NCI-H526 treated with DMSO at 0.1 percent for 48 hours (cell line): ENCODE measurements at regions not wholly inside any gene's neighbourhood (a gene's known extent, or its start where the extent isn't known, plus 50 kb on each side); places are given as distances from the start of the nearest gene placed in this dataset.
A peak's percentile ranks its signal among the peaks of the same experiment; 100 is the strongest.
"Not testable (repeated sequence)": the region's sequence is repeated elsewhere in the genome, so short reads cannot be mapped to it uniquely, and the experiment has no call there.

ENCODE experiments used
- DNase-seq: peaks from one replicate; lab custom pipeline; 2025; lab: John Stamatoyannopoulos, UW

DNA sequence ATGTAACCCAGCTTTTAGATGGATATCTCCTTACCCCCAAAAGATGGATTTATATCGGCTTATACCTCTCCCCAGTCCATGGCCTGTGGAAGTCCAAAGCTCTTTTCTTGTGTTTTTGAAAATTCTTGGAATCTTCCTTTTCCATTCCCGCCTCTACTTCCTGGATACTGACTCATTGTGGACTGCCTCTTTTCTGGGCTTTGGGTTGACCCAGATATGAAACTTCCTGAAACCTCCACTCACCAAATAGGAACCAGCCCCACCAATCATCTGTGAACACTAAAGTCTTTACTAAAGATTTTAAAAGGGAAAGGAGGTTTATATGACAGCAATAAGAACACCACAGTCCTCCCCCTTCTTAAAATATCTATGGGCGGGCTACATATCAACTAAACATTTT lies 163.4 kb upstream of the SYN3 start:
- no peak for DNase-seq

DNA sequence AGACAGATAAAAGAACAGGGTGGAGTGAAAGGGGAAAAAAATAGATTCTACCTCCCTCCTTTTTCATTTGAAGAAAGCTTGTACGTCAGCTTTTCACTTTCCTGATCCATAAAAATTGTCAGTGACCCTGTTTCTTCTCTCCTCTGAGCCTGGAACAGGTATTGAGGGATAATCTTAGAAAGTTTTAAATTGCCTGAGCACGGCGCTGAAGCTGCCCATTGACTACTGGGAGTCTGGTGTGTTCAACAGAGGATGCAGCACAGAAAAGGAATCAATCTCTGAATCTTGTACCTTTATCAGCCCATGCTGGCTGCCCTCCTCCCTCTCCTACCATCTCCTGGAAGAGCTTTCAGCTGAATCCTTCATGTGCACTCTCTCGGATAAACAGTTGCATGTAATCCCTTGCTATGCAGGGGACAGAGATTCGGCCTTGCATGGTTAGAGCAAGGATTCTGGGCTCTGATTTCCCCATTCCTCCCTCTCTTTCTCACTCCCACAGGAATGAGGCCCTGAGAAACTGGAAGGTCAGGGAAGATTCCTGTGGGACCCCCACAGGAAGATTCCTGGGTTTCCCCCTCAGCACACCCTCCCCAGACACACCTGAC lies 162.4 kb upstream of the SYN3 start:
- DNase-seq = no peak

DNA sequence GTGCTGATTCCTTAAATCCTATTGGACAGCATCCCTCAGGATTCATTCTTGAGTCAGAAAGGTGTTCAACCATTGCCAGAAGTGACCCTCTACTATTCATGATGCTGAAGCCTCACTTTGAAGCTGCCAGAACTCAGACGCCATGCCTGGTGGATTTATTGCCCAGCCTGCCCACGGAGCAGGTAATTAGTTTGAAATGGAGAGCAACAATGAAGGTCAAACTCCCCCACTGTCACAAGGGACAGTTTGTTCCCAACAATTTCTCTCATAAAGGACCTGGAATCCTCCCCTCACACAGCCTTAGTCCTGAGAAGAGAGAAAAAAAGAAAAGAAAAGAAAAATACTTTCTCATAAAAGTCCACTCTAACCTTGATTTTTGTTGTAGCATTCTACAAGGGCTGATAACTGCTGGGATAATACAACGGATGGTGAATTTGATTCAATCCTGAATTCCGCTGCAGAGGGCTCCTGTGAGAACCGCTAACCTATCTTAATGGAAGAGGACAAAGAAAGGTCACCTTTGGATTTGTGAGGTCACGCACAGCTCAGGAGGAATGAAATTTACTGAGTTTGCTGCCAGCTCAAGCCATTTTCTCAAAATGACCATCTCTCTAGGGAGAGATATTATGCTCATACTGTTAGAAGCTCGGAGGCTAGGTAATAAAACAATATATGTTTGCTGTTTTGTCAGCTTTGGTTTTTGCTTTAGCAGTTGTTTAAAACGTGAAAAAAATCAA lies 161.6 kb upstream of the SYN3 start:
- DNase-seq = no peak

DNA sequence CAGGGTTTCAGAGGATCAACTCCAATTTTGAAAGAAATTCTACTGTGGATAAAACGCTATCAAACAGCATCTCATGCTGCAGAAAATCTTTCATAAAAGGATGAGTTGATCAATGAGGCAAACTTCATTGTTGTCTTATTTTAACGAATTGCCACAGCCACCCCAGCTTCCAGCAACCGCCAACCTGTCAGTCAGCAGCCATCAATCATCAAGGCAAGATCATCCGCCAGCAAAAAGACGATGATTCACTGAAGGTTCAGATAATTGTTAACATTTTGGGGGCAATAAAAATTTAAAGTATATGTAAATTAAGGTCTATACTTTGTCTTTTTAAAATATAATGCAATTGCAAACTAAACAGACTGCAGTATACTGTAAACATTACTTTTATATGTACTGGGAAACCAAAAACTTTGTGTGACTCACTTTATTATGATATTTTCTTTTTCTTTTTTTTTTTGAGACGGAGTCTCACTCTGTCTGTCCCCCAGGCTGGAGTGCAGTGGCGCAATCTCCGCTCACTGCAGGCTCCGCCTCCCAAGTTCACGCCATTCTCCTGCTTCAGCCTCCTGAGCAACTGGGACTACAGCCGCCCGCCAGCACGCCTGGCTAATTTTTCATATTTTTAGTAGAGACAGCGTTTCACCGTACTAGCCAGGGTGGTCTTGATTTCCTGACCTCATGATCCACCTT lies 155.3 kb upstream of the SYN3 start:
- DNase-seq = no peak

DNA sequence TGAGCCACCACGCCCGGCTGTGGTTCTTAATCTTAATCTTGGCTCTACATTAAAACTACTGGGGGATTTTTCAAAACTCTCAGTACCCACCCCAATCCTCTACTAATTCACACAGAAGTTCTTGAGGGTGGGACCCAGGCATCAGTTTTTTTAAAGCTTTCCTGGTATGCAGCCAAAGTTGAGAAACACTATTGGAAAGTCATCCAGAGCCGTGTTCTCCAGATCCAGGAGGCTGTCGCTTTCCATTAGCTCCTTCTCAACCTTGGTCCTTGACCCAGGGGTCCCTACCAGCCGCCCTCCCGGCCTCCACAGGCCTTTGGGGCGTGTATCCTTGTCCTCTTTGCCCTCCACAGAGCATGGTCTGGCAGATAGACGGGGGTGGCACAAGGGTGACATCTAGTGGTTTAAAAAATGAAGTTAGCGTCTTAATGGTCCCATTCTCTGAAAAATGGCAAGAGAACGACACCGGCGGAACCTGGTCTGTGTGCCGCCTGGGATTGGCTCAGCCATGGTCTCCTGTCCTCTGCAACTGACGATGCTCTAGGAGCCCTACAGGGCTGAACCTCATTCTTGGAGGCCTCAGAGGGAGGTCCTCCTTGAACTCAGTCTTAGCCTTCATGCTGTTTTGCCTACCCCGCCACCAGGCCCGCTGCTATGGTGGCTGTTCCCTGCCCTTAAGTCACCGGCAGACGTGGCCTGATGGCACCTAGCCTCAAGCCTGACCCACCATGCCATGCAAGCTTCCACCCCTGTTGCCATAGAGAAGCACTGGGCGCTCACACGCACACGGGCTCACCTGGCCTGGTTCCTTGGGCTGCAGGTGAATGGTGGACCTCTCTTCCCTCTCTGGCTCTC lies 152.0 kb upstream of the SYN3 start:
- DNase-seq = peak; percentile 2

DNA sequence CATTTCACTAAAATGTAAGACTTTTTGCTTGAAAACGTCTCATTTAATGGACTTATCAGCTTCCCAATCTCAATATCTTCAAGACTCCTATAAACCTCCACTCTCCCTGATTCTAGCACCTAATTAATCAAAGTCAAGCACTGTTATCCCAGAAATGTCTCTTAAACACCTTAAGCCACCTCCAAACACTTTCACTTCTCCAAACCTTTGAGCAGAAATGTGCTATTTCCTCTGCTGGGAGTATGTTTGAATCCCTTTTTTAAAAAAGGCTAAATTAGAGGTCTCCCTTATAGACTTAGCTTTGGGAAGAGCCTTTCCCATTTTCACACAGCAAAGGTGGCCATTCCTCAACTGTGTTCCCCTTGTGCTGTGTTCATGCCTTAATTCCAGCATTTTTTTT lies 146.2 kb upstream of the SYN3 start:
- DNase-seq = no peak

DNA sequence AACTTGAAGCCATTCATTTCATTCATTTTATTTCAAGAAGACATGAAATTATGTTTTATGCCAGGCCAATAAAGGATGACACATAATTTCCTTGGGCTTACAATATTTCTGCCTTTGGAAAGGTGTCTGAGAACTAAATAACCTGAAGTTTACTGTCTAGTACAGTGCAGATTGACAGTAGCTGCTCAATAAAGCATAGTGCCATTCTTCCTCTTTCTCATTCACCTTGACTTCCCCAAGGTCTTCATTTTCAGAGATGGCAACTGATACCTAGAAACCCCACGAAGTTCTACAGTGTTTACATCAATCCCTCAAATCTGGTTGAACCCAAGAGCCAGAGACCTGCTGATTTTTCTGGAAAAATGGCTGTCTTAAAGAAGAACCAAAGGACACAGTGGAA lies 144.3 kb upstream of the SYN3 start:
- no peak for DNase-seq

DNA sequence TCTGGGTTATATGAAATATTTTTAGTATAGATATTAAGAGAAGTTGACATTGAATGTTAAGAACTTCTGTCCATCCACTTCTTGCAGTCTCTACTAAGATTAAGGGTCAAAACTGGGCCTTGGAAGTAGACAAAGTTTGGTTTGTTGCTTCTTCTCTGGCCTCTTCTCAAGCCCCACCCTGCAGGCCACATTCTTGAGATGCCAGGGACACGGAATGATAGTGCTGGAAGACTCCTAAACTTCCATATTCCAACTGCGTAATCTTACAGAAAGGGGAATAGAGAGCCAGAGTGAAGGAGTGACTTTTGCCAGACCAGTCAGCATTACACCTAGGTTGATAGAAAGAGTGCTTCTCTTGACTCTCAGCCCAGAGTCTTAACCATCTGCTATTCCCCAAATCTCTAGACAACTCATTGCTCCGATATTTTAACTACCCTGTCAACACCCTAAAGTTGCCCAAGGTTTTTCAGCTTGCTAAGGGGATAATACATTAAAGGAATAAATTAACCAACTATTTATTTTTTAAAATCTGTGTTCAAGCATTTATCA lies 136.4 kb upstream of the SYN3 start:
- DNase-seq = no peak

DNA sequence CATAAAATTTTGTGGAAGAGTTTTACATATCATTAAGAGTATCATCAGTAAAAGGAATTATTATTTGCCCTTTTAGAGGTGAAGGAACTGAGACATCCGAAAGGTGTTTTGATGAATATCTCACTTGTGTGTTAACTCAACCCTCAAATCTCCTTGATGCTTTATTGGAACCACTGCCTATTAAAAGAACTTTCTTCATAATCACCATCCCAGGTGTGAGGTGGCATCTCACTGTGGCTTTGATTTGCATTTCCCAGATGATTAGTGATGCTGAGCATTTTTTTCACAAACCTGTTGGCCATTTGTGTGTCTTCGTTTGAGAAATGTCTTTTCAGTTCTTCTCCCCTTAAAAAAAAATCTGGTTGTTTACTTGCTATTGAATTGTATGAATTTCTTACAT lies 134.0 kb upstream of the SYN3 start:
- no peak for DNase-seq

DNA sequence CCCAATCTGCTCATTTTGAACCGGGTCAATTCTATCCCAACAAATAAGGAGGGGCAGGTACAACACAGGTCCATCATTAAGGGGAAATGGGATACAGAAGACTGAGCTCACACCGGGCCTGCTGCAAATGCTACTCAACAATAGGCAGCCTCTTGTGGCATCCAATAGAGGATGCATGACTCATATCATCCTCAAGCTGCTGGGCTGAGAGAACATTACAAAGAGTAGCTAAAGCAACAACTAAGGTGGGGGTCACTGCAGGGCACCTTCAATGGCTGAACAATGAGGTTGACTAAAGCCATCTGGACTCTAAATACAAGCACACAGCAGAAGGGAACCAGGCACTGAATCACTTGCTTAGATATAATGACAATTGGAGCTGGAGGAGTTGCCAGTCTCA lies 130.1 kb upstream of the SYN3 start:
- DNase-seq = no peak

DNA sequence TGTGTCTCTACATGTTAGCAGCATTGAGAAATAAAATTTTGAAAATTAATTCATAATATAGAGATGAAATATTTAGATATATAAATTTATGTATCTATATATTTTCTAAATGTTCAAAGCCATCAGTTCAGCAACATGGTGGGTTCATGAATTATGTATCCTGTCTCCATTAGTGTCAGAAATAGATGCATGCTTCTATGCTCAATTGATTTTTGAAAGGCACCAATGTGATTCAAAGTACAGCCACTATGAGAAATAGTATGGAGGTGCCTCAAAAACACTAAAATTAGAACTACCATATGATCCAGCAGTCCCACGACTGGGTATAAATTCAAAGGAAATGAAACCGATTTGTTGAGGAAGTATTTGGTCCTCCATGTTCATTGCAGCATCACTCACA lies 128.6 kb upstream of the SYN3 start:
- no peak for DNase-seq

DNA sequence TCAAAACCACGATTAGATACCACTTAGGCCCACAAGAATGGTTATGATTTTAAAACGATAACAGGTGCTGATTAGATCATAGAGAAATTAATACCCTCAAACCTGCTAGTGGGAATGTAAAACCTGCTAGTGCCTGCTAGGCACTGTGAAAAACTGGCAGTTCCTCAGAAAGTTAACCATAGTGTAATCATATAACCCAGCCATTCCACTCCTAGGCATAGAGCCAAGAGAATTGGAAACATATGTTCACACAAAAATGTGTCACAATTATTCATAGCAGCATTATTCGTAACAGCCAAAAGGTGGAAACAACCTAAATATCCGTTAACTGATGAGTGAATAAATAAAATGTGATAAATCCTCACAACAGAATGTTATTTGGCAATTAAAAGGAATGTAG lies 122.2 kb upstream of the SYN3 start:
- peak; percentile 12 for DNase-seq

DNA sequence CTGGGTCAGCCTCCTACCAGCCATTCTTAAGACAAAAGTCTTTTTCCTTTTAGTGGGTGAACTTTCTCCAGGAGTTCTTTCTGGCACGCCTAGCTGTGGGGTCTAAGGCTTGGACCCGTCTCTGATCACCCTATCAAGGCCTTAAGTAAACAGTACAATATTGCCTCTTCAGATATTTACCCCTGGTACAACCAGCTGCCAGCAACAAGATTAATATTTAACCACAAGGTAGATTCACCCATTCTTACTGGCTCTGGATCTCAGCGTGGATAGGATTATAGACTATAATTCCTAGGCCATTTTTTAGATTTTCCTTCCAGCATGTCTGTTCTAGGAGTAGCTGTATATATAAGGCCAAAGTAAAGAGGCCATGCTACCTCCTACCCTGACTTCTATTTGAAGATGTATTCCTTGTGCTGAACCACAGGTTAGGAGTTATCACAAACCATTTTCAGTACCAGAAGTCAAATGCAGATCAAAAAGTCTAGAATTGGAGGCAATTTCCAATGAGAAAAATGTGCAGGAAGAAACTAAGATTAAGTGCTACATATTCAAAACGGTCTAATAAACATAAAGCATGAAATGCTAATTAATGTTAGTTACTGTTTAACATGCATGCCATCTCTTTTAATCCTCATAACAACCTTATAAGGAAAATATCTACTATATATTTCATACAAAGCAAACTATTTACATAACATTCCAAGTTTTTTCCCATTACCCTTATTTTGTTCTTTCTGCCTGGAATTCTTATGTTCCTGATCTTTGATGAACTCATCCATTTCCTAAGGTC lies 110.0 kb upstream of the SYN3 start:
- DNase-seq = no peak

DNA sequence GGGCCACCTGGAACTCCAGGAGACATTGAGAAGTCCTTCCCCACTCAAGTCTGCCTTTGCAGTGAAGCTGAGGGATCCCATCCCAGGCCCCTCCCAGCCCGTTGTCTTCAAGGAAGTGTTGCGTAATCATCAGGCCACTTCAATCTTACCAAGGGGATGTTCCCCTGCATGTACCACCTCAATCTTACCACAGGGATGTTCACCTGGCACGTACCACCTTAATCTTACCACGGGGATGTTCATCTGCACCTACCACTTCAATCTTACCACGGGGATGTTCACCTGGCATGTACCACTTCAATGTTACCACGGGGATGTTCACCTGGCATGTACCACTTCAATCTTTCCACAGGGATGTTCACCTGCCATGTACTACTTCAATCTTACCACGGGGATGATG lies 108.0 kb upstream of the SYN3 start:
- no peak for DNase-seq

DNA sequence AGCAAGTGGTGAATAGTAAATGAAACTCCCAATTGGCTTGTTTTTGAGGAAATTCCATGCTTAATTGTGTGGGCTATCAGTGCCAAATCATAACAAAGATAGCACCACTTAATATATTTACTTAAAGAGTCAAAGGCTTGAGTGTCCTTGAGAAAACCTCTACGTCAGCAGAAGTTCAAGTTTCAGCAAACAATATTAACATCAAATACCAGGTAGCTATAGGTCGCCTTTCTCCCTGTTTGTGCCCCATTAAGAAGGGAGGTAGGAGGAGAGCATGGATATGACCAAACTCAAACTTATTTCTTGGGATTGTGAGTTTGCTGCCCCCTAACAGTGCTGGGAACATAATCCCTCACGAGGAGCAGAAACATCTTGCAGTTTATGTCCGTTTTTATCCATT lies 105.6 kb upstream of the SYN3 start:
- DNase-seq = no peak

DNA sequence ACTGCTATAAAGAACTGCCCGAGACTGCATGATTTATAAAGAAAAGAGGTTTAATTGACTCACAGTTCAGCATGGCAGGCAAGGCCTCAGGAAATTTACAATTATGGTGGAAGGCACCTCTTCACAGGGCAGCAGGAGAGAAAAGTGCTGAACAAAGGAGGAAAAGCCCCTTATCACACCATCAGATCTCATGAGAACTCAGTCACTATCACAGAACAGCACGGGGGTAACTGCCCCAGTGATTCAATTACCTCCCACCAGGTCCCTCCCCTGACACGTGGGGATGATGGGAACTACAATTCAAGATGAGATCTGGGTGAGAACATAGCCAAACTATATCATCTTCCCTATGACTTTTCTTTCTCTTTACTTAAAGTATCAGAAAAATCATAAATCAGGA lies 104.0 kb upstream of the SYN3 start:
- no peak for DNase-seq

DNA sequence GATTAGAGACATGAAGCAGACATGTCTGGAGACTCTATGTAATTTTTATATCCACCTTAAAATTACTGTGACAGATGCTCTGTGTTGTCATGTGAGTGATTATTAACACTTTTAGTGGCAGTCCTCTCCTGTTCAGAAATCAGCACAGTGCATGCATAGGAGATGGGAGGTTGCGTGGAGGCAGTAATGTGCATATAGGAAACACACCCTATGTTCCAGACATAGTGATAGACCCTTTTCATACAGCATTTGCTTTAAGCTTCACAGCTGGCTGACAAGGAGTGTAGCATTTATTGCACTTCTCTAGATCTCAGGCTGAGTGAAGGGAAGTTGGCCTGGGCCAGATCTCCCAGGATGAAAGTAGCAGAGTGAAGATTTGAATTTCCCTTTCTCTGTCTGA lies 102.3 kb upstream of the SYN3 start:
- DNase-seq = no peak

DNA sequence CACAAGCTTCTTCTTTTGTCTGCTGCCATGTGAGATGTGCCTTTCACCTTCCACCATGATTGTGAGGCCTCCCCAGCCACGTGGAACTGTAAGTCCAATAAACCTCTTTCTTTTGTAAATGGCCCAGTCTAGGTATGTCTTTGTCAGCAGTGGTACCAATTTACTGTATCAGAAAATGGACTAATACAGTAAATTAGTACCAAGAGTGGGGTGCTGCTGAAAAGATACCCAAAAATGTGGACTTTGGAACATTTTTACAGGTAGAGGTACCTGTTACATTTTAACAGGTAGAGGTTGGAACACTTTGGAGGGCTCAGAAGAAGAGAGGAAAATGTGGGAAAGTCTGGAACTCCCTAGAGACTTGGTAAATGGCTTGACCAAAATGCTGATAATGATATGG lies 96.8 kb upstream of the SYN3 start:
- DNase-seq = not testable (repeated sequence)

DNA sequence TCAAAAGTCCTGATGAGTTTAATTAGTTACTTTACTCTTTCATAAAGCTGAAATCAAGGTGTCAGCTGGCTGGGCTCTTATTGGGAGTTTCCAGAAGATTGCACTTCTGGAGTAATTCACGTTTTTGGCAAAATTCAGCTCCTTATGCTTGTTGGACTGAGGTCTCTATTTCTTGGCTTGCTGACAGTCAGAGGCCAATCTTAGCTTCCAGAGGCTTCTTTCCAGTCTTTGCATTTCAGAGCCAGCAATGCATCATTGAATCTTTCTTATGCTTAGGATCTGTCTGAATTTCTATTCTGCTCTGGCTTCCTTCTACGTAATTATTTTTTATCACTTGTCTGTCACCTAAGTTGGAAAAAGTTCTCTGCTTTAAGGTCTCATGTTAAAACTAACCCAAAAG lies 91.4 kb upstream of the SYN3 start:
- DNase-seq = no peak

DNA sequence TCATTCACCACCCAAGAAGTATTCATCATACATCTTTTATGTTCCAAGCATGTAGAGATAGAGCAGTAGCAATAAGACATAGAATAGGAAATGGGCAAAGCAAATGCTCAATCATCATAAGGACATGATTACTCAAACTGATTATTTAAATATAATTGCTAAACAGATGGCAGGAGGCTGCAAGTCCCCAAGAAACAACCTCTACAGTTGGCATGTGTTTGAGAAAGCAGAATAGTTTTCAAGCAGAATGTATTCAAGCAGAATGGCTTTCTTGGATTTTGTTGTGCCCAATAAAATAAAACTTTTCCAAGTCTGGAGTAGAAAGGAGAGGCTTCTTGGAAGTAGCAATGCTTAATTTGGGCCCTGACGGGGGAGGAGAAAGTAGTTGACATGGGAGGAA lies 86.5 kb upstream of the SYN3 start:
- no peak for DNase-seq

DNA sequence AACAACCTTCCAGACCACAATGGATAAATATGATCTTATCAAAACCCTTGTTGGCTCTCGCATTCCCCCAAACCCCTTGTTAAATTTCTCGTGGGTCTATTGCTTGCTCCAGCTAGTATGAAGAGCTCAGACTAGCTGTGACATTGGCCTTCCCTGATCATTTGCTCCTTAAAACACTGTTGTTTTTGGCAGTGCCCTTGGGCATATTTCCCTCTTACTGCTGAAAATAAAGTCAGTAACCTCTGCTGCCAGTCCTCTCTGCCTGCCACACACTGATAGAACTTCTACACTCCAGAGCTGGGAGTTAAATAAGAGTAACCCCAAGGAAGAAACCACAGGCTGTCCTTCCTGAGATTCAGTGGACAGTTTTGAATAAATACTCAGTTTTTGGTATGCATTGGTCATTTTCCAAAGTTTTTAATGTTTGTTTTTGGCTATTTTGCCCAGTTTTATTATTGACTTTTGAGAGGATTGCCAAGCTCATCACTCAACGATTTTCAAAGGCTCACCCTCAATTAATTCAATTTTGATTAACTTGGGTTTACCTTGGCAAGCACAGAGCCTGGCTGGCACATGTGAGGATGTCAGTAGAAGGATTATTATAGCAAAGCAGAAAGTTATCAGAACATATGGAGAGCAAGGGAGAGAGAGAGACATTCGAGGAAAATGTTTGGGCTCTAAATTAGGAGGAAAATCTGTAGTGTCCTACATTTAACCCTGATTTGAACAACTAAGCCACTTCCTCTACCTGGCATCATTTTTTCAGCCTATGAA lies 84.3 kb upstream of the SYN3 start:
- DNase-seq = no peak
